HL-60 (cell line): ENCODE measurements at regions not wholly inside any gene's neighbourhood (a gene's known extent, or its start where the extent isn't known, plus 50 kb on each side); places are given as distances from the start of the nearest gene placed in this dataset.

Experiments
- POLR2AphosphoS5 ChIP-seq: IDR thresholded peaks from 2 replicates; pipeline ENCODE4 v1.6.1; 2012; ENCODE audit warnings: low read depth
- SPI1 ChIP-seq: IDR thresholded peaks from 2 replicates; pipeline ENCODE4 v1.6.1; 2012; ENCODE audit warnings: low read depth, mild to moderate bottlenecking, borderline replicate concordance
- TF ChIP-seq, protein P1 (sequence below): IDR thresholded peaks from one replicate; pipeline ENCODE4 v1.5.1; 2011; ENCODE audit warnings: low read length, control low read depth, inconsistent platforms; ENCODE audit not compliant: insufficient read depth
- TF ChIP-seq, protein P2 (sequence below): IDR thresholded peaks from 2 replicates; pipeline ENCODE4 v1.6.1; 2012; ENCODE audit warnings: low read depth; ENCODE audit not compliant: insufficient replicate concordance

DNA sequence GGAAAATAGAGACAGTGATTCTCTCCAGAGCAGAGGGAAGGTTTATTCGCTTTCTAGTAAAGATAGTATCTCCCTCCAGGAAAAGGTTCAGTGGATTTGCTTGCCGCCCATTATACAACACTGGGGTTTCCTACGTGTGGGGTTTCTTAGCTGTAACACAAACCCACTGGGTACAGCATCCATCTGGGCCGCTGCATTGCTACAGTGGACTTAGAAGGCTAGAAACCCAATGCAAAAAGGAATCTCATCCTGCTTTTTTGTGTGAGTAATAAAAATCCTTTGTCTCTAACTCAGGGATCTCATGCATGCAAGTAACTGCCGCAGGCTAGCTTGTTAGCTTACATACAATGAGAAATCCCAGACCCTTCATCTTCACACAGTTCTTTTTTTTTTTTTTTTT lies 67.1 kb upstream of the BCL2L14 start:
- TF ChIP-seq, protein P1, sequence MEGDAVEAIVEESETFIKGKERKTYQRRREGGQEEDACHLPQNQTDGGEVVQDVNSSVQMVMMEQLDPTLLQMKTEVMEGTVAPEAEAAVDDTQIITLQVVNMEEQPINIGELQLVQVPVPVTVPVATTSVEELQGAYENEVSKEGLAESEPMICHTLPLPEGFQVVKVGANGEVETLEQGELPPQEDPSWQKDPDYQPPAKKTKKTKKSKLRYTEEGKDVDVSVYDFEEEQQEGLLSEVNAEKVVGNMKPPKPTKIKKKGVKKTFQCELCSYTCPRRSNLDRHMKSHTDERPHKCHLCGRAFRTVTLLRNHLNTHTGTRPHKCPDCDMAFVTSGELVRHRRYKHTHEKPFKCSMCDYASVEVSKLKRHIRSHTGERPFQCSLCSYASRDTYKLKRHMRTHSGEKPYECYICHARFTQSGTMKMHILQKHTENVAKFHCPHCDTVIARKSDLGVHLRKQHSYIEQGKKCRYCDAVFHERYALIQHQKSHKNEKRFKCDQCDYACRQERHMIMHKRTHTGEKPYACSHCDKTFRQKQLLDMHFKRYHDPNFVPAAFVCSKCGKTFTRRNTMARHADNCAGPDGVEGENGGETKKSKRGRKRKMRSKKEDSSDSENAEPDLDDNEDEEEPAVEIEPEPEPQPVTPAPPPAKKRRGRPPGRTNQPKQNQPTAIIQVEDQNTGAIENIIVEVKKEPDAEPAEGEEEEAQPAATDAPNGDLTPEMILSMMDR = no peak
- TF ChIP-seq POLR2AphosphoS5 = no peak
- TF ChIP-seq, protein P2, sequence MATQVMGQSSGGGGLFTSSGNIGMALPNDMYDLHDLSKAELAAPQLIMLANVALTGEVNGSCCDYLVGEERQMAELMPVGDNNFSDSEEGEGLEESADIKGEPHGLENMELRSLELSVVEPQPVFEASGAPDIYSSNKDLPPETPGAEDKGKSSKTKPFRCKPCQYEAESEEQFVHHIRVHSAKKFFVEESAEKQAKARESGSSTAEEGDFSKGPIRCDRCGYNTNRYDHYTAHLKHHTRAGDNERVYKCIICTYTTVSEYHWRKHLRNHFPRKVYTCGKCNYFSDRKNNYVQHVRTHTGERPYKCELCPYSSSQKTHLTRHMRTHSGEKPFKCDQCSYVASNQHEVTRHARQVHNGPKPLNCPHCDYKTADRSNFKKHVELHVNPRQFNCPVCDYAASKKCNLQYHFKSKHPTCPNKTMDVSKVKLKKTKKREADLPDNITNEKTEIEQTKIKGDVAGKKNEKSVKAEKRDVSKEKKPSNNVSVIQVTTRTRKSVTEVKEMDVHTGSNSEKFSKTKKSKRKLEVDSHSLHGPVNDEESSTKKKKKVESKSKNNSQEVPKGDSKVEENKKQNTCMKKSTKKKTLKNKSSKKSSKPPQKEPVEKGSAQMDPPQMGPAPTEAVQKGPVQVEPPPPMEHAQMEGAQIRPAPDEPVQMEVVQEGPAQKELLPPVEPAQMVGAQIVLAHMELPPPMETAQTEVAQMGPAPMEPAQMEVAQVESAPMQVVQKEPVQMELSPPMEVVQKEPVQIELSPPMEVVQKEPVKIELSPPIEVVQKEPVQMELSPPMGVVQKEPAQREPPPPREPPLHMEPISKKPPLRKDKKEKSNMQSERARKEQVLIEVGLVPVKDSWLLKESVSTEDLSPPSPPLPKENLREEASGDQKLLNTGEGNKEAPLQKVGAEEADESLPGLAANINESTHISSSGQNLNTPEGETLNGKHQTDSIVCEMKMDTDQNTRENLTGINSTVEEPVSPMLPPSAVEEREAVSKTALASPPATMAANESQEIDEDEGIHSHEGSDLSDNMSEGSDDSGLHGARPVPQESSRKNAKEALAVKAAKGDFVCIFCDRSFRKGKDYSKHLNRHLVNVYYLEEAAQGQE = no peak
- TF ChIP-seq SPI1 = no peak
